ENCODE measurements at regions not wholly inside any gene's neighbourhood (a gene's known extent, or its start where the extent isn't known, plus 50 kb on each side); places are given as distances from the start of the nearest gene placed in this dataset.

DNA sequence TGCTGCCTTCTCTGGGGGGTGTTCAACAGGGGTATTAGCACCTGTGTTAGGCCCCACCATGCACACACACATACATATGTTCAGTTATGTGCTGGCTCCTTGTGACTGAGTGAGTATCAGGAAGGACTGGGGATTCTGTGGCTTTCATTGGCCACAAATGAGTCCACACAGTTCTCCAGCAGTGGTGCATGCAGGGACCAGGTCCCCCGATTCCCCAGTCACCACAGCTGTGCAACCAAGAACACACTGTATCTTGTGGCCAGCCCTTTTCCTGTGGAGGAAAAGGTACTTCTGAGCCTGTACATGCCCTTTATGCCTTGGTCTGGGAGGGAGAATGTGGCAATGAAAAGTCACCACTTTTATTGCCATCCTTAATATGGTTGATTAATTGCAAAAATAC lies 74.9 kb upstream of the KLF7 start:
- no peaks in the 10 kb centered on the region for H3K9me3 ChIP-seq (ENCODE audit: insufficient read depth, low read depth, low read length)
- H3K4me3 ChIP-seq (ENCODE audit: low read depth, low read length) = no peak overlapping the region
- WGBS (ENCODE audit: extremely low coverage, insufficient coverage, insufficient read length) = no CpG with 5 or more reads among the region's 1 CpG
- H3K4ac ChIP-seq (ENCODE audit: low read depth, low read length) = no peak overlapping the region
- no peak overlapping the region for H2BK5ac ChIP-seq (ENCODE audit: low read depth, low read length, poor library complexity)
- H2AFZ ChIP-seq (ENCODE audit: insufficient read depth, low read length, poor library complexity) = no peak overlapping the region
- no peaks in the 10 kb centered on the region for H3K79me1 ChIP-seq (ENCODE audit: low read length)
- no peak overlapping the region for H3K23ac ChIP-seq (ENCODE audit: low read length)
- H3K27me3 ChIP-seq (ENCODE audit: insufficient read depth, low read length) = no peaks in the 10 kb centered on the region
- H3K4me2 ChIP-seq (ENCODE audit: low read length) = no peak overlapping the region
- H2AK5ac ChIP-seq (ENCODE audit: low read length) = no peak overlapping the region
- H4K8ac ChIP-seq (ENCODE audit: low read depth, low read length) = no peak overlapping the region
- no peaks in the 10 kb centered on the region for H3K36me3 ChIP-seq (ENCODE audit: control insufficient read depth in 1 of 2, insufficient read depth in 2 of 2, low read length in 2 of 2)
- no peak overlapping the region for H3K27ac ChIP-seq (ENCODE audit: low read depth, low read length)
- H2BK12ac ChIP-seq (ENCODE audit: low read length) = no peak overlapping the region
- peaks cover 2 to 6% of the 10 kb centered on the region in 2 experiments for H3K4me1 ChIP-seq (ENCODE audit: control insufficient read depth in 1 of 2, insufficient read depth in 2 of 2, low read length in 2 of 2)
- DNase-seq = no peak
- no peak overlapping the region for H3K9ac ChIP-seq (ENCODE audit: low read length)
- no peak overlapping the region for H2BK120ac ChIP-seq (ENCODE audit: insufficient read depth, low read length, poor library complexity)
- no peak overlapping the region for H3K14ac ChIP-seq (ENCODE audit: low read length)
- H3K18ac ChIP-seq (ENCODE audit: low read length) = no peak overlapping the region
- H3K79me2 ChIP-seq (ENCODE audit: control insufficient read depth, insufficient read depth, low read length, poor library complexity) = no peaks in the 10 kb centered on the region
- no peak overlapping the region for H4K91ac ChIP-seq (ENCODE audit: low read depth, low read length)
- H4K12ac ChIP-seq (ENCODE audit: low read depth, low read length) = no peak overlapping the region

DNA sequence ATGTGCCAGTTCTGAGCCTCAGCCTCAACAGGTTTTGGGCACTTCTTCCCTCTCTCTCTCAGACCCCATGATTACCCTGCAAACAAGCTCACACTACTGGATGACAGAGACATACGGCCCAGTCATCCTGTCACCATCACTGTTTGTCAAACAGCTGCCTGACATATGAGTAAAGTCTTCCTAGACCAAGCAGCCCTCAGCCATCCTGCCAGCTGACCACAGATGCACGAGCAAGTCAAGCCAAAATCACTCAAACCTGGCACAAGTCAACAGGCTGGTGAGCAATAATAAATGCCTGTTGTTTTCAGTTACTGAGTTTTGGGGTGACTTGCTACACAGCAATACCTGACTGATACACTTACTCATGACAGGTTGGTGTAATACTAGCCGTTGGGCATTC lies 75.5 kb upstream of the KLF7 start:
- no peak for DNase-seq
- H4K91ac ChIP-seq (ENCODE audit: low read depth, low read length) = no peak overlapping the region
- H2BK12ac ChIP-seq (ENCODE audit: low read length) = no peak overlapping the region
- no peak overlapping the region for H4K12ac ChIP-seq (ENCODE audit: low read depth, low read length)
- no peak overlapping the region for H3K4me2 ChIP-seq (ENCODE audit: low read length)
- WGBS (ENCODE audit: extremely low coverage, insufficient coverage, insufficient read length) = no CpG with 5 or more reads among the region's 3 CpGs
- no peaks in the 10 kb centered on the region for H3K9me3 ChIP-seq (ENCODE audit: insufficient read depth, low read depth, low read length)
- no peak overlapping the region for H3K4ac ChIP-seq (ENCODE audit: low read depth, low read length)
- H2BK120ac ChIP-seq (ENCODE audit: insufficient read depth, low read length, poor library complexity) = no peak overlapping the region
- no peaks in the 10 kb centered on the region for H3K79me2 ChIP-seq (ENCODE audit: control insufficient read depth, insufficient read depth, low read length, poor library complexity)
- H3K27ac ChIP-seq (ENCODE audit: low read depth, low read length) = no peak overlapping the region
- no peak overlapping the region for H2AFZ ChIP-seq (ENCODE audit: insufficient read depth, low read length, poor library complexity)
- no peak overlapping the region for H3K18ac ChIP-seq (ENCODE audit: low read length)
- H3K23ac ChIP-seq (ENCODE audit: low read length) = no peak overlapping the region
- no peaks in the 10 kb centered on the region for H3K27me3 ChIP-seq (ENCODE audit: insufficient read depth, low read length)
- H2AK5ac ChIP-seq (ENCODE audit: low read length) = no peak overlapping the region
- no peaks in the 10 kb centered on the region for H3K36me3 ChIP-seq (ENCODE audit: control insufficient read depth in 1 of 2, insufficient read depth in 2 of 2, low read length in 2 of 2)
- no peak overlapping the region for H3K9ac ChIP-seq (ENCODE audit: low read length)
- no peak overlapping the region for H2BK5ac ChIP-seq (ENCODE audit: low read depth, low read length, poor library complexity)
- no peak overlapping the region for H3K4me3 ChIP-seq (ENCODE audit: low read depth, low read length)
- H3K14ac ChIP-seq (ENCODE audit: low read length) = no peak overlapping the region
- H3K79me1 ChIP-seq (ENCODE audit: low read length) = no peaks in the 10 kb centered on the region
- H4K8ac ChIP-seq (ENCODE audit: low read depth, low read length) = no peak overlapping the region
- peaks cover 2 to 6% of the 10 kb centered on the region in 2 experiments for H3K4me1 ChIP-seq (ENCODE audit: control insufficient read depth in 1 of 2, insufficient read depth in 2 of 2, low read length in 2 of 2)

DNA sequence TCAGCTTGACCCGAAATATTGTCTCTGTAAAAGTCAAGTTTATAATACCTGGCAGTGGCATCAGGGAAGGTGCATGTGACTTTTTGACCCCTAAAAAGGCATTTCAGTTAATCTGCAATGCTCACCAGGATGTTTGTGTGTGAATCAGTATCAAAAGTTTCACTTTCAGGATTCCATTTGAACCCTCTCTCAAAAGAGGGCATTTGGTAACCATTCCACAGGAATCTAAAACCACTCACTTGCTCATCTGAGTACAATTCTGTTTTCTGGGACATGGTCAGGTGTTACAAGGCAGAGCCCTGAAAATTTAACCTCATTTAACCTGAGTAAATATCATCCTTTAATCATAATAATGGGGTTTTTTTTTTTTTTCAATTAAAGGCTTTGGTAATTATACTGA lies 77.9 kb upstream of the KLF7 start:
- H3K9ac ChIP-seq (ENCODE audit: low read length) = no peak overlapping the region
- no peak overlapping the region for H3K27ac ChIP-seq (ENCODE audit: low read depth, low read length)
- H2AFZ ChIP-seq (ENCODE audit: insufficient read depth, low read length, poor library complexity) = no peak overlapping the region
- H3K4me1 ChIP-seq (ENCODE audit: control insufficient read depth in 1 of 2, insufficient read depth in 2 of 2, low read length in 2 of 2) = peaks cover 2 to 6% of the 10 kb centered on the region in 2 experiments
- no peaks in the 10 kb centered on the region for H3K9me3 ChIP-seq (ENCODE audit: insufficient read depth, low read depth, low read length)
- H3K4ac ChIP-seq (ENCODE audit: low read depth, low read length) = no peak overlapping the region
- H3K79me1 ChIP-seq (ENCODE audit: low read length) = no peaks in the 10 kb centered on the region
- no peaks in the 10 kb centered on the region for H3K79me2 ChIP-seq (ENCODE audit: control insufficient read depth, insufficient read depth, low read length, poor library complexity)
- no peak overlapping the region for H4K91ac ChIP-seq (ENCODE audit: low read depth, low read length)
- no peak overlapping the region for H3K18ac ChIP-seq (ENCODE audit: low read length)
- no CpG with 5 or more reads among the region's 1 CpG for WGBS (ENCODE audit: extremely low coverage, insufficient coverage, insufficient read length)
- H4K12ac ChIP-seq (ENCODE audit: low read depth, low read length) = no peak overlapping the region
- no peaks in the 10 kb centered on the region for H3K36me3 ChIP-seq (ENCODE audit: control insufficient read depth in 1 of 2, insufficient read depth in 2 of 2, low read length in 2 of 2)
- H3K14ac ChIP-seq (ENCODE audit: low read length) = no peak overlapping the region
- DNase-seq = no peak
- H2AK5ac ChIP-seq (ENCODE audit: low read length) = no peak overlapping the region
- H4K8ac ChIP-seq (ENCODE audit: low read depth, low read length) = no peak overlapping the region
- H3K23ac ChIP-seq (ENCODE audit: low read length) = no peak overlapping the region
- no peak overlapping the region for H3K4me2 ChIP-seq (ENCODE audit: low read length)
- no peaks in the 10 kb centered on the region for H3K27me3 ChIP-seq (ENCODE audit: insufficient read depth, low read length)
- H2BK12ac ChIP-seq (ENCODE audit: low read length) = no peak overlapping the region
- H3K4me3 ChIP-seq (ENCODE audit: low read depth, low read length) = no peak overlapping the region
- H2BK120ac ChIP-seq (ENCODE audit: insufficient read depth, low read length, poor library complexity) = no peak overlapping the region
- H2BK5ac ChIP-seq (ENCODE audit: low read depth, low read length, poor library complexity) = no peak overlapping the region

DNA sequence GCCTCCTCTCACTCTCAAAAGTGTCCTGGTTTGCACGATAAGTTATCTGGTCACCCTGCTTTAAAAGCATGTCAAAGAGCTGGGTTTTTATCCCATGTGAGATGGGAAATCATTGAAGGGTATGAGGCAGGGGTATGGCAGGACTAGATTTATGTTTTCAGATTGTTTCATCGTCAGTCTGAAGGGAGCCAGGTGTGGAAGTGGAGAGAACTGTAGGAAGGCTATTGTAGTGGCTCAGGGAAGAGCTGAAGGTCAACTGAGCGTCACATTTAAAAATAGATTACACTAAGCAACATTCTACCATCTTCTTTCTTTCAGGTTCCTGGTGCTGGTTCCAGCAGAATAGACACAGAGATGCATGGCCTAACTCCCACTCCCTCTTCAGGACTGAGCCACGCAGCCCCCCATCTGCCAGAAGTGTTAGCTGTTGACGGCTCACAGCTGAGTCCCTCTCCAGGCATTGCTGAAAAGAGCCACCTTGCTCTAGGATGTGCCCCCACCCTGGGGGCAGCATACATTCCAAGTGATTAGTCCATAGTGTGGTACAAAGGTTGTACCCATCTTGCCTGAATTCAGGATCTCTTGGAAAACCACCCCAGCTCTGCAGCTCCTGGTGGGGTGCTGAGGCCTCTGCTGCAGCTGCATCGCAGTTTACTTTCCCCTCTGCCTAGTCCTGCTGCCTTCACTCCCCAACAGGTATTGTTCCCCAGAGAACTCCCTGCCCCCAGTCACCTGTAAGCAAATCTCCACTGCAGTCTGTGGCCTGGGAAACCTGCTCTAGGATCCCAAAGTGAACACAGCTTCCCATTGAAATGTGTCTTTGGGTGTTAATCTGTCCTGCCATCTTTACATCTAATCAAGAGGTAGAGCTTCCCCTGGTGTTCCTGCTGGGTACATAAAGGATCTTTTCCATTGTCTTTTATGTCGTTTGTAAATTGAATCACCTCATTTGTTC lies 79.5 kb upstream of the KLF7 start:
- Histone ChIP-seq H3K4me2 (ENCODE audit: low read length) (no peak overlapping the region), H3K79me2 (ENCODE audit: control insufficient read depth, insufficient read depth, low read length, poor library complexity) (no peaks in the 10 kb centered on the region), H3K9ac (ENCODE audit: low read length) (no peak overlapping the region), H3K79me1 (ENCODE audit: low read length) (no peaks in the 10 kb centered on the region), H3K27me3 (ENCODE audit: insufficient read depth, low read length) (no peaks in the 10 kb centered on the region), H3K4me3 (ENCODE audit: low read depth, low read length) (no peak overlapping the region), H2AK5ac (ENCODE audit: low read length) (no peak overlapping the region), H3K18ac (ENCODE audit: low read length) (no peak overlapping the region), H3K36me3 (ENCODE audit: control insufficient read depth in 1 of 2, insufficient read depth in 2 of 2, low read length in 2 of 2) (no peaks in the 10 kb centered on the region), H3K4me1 (ENCODE audit: control insufficient read depth in 1 of 2, insufficient read depth in 2 of 2, low read length in 2 of 2) (no peaks in the 10 kb centered on the region), H4K12ac (ENCODE audit: low read depth, low read length) (no peak overlapping the region), H2BK5ac (ENCODE audit: low read depth, low read length, poor library complexity) (no peak overlapping the region), H3K14ac (ENCODE audit: low read length) (no peak overlapping the region), H3K27ac (ENCODE audit: low read depth, low read length) (no peak overlapping the region), H3K9me3 (ENCODE audit: insufficient read depth, low read depth, low read length) (no peaks in the 10 kb centered on the region), H2AFZ (ENCODE audit: insufficient read depth, low read length, poor library complexity) (no peak overlapping the region), H4K8ac (ENCODE audit: low read depth, low read length) (no peak overlapping the region), H3K4ac (ENCODE audit: low read depth, low read length) (no peak overlapping the region), H3K23ac (ENCODE audit: low read length) (no peak overlapping the region), H2BK120ac (ENCODE audit: insufficient read depth, low read length, poor library complexity) (no peak overlapping the region), H2BK12ac (ENCODE audit: low read length) (no peak overlapping the region), H4K91ac (ENCODE audit: low read depth, low read length) (no peak overlapping the region)
- DNase-seq = no peak
- WGBS (ENCODE audit: extremely low coverage, insufficient coverage, insufficient read length) = no CpG with 5 or more reads among the region's 7 CpGs

Data from trophoblast cell (in vitro differentiated cells and primary cell).